NT2/D1 (cell line): ENCODE measurements at regions not wholly inside any gene's neighbourhood (a gene's known extent, or its start where the extent isn't known, plus 50 kb on each side); places are given as distances from the start of the nearest gene placed in this dataset.
"Not testable (repeated sequence)": the region's sequence is repeated elsewhere in the genome, so short reads cannot be mapped to it uniquely, and the experiment has no call there.

Experiments used
- SUZ12 ChIP-seq: IDR thresholded peaks from 2 replicates; pipeline ENCODE4 v1.6.1; 2011; ENCODE audit not compliant: insufficient read length, insufficient read depth; ENCODE audit errors: extremely low read depth
- YY1 ChIP-seq: IDR thresholded peaks from 2 replicates; pipeline ENCODE4 v1.6.1; 2011; ENCODE audit not compliant: insufficient read length, insufficient read depth
- ZNF274 ChIP-seq: IDR thresholded peaks from 2 replicates; pipeline ENCODE4 v1.6.1; 2011; ENCODE audit warnings: mild to moderate bottlenecking, low read depth, low read length

- TF ChIP-seq YY1, ZNF274, SUZ12: not testable (repeated sequence)
Observed at GRCh38 chr17:15847447-15848229, 97.3 kb upstream of the ADORA2B start.
